GM18505 (cell line): ENCODE measurements at regions not wholly inside any gene's neighbourhood (a gene's known extent, or its start where the extent isn't known, plus 50 kb on each side); places are given as distances from the start of the nearest gene placed in this dataset.

ENCODE experiments used
- ATAC-seq: cut with Tn5 transposase; IDR thresholded peaks from one replicate; pipeline ENCODE4 v1.9.1; 2021; ENCODE audit not compliant: unreplicated experiment
- POLR2A ChIP-seq: IDR thresholded peaks from 4 replicates; pipeline ENCODE4 v1.6.1; 2011; ENCODE audit warnings: borderline replicate concordance; ENCODE audit not compliant: insufficient read depth, insufficient read length; ENCODE audit errors: extremely low read depth

DNA sequence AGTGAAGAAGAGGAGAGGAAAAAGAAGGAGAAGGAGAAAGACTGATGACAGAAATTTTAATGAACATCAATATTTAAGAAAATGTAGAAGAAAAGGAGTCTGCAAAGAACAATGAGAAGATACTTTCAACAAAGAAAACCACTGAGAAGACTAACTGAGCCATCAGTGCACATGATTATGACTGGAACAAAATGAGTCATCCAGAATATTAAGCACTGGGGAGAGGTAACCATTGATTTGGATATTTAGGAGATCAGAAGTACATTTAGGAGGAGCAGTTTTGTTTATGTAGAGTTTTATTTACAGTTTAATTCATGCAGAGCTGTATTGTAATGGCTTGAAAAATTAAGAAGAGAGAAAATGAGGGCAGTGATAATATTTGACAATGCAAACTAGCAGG lies 159.1 kb downstream of the C12orf50 start:
- TF ChIP-seq POLR2A: no peak
- ATAC-seq: no peak

DNA sequence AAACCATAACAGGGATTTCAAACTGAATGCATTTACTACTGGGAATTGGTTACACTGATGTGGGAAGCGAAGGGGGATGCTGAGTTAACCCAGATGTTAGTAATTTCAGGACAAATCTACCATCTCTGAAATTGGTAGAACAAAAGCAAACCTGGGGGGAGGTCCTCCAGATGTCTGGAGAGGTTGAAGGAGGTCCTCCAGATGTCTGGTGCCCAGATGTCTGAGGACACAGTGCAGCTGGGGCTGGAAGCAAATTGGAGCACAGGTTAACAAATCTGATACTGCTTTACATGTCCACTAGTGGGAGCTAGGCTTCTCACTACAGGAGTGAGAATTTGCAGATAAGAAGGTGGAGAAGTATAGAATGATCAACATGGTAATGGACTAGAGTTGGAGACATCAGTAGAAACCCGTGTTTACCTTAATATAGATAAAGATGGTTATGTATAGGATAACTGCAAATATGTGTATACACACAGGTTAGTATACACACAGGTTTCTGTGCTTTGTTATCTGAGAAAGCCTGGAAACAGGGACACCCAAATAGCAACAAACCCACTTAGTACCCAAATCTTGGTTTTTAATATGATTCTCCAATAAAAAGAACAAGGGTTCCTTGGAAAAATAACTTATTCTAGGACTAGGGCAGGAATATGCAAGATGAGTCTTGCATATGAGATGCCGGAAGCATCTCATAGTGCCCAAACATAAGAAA lies 162.5 kb downstream of the C12orf50 start:
- no peak for TF ChIP-seq POLR2A
- ATAC-seq: no peak

GRCh38 chr12:87861791-87862190 lies 167.4 kb downstream of the C12orf50 start:
- TF ChIP-seq POLR2A: no peak
- no peak for ATAC-seq

DNA sequence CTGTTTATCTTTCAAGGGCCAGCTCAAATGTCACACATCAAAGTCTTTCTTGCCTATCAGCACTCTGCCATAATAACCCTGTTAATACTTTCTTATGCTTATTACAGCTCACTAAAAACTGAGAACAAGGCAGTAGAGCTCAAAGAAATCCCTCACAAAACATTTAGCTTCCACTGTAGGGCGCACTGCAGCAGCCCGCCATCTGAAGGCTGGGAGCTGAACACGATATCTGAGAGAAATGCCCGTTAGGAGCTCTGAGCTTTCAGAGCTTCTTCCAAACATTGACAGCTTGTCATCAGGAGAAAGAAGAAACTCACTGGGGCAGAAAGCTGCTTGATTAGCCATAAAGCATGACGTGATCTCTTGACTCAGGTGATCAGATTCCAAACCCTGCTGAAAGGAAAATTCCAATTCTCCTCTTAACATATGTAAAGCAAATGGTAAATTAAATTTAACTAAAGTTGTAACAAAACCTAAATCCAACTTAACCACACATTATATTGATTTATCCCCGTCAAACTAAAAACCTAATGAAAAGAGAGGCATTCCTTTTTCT lies 175.7 kb downstream of the C12orf50 start:
- ATAC-seq: no peak
- no peak for TF ChIP-seq POLR2A

GRCh38 chr12:87849074-87849473 lies 180.1 kb downstream of the C12orf50 start:
- no peak for TF ChIP-seq POLR2A
- no peak for ATAC-seq

GRCh38 chr12:87848248-87848868 lies 180.8 kb downstream of the C12orf50 start:
- TF ChIP-seq POLR2A: no peak
- ATAC-seq: no peak

GRCh38 chr12:87847147-87847546 lies 182.1 kb downstream of the C12orf50 start:
- TF ChIP-seq POLR2A: no peak
- no peak for ATAC-seq

- no peak for TF ChIP-seq POLR2A
- no peak for ATAC-seq
Measured at GRCh38 chr12:87846045-87846444, 183.2 kb downstream of the C12orf50 start.

GRCh38 chr12:87841935-87842334 lies 187.3 kb downstream of the C12orf50 start:
- no peak for ATAC-seq

GRCh38 chr12:87836190-87836589 lies 193.0 kb downstream of the C12orf50 start:
- no peak for ATAC-seq
- no peak for TF ChIP-seq POLR2A

More at GRCh38 chr12:87841935-87842334, 187.3 kb downstream of the C12orf50 start:
- TF ChIP-seq POLR2A: no peak

- no peak for TF ChIP-seq POLR2A
- no peak for ATAC-seq
Measured at GRCh38 chr12:87828382-87828973, 200.7 kb downstream of the C12orf50 start.

DNA sequence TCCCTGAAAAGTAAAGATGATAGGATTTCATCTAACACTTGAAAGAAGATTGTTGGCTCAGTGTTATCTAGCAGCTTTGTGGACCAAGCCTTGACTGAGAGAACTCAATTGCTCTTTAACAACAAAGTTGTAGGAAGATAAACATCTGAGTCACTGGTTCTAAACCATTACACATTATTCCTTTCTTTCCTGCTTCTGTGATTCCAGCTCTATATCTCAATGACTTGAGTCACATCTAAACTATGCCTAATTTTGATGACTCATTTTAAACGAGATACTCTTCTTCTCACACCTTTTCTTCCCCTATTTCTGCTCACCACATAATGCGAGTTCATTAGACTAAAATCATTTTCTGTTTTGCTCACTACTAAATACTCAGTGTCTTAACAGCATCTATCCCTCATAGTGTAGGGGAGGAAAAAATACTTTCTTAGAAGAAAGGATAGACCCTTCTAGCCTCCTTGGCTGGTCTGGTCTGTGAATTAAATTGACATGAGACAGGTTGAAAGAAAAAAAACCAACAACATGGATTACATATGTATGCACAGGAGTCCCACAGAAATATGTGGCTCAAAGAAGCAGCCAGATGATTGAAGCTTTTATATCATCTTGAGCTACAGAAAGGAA lies 201.4 kb downstream of the C12orf50 start:
- no peak for ATAC-seq
- no peak for TF ChIP-seq POLR2A

- TF ChIP-seq POLR2A: no peak
- no peak for ATAC-seq
Measured at GRCh38 chr12:87822923-87823322, 206.3 kb downstream of the C12orf50 start.
